OCI-LY1 (cell line): ENCODE measurements at regions not wholly inside any gene's neighbourhood (a gene's known extent, or its start where the extent isn't known, plus 50 kb on each side); places are given as distances from the start of the nearest gene placed in this dataset.

ENCODE experiments used
- CTCF ChIP-seq: fragments of 200-600 bp; sonication (generic), shearing (Covaris generic); IDR thresholded peaks from 2 replicates; pipeline ENCODE4 v1.5.1; 2017; ENCODE audit warnings: mild to moderate bottlenecking, antibody characterized with exemption, low read length, moderate library complexity, mixed read lengths
- EZH2 ChIP-seq: fragments of 200-600 bp; sonication (generic), shearing (Covaris generic); IDR thresholded peaks from 2 replicates; pipeline ENCODE4 v1.8.0; 2017; ENCODE audit warnings: borderline replicate concordance, mixed run types, mild to moderate bottlenecking, antibody characterized with exemption, low read length, moderate library complexity, mixed read lengths

- TF ChIP-seq CTCF (no peak), EZH2 (no peak)
Measured at GRCh38 chr7:94856643-94857042, 50.8 kb upstream of the PPP1R9A start.
